ENCODE measurements at regions not wholly inside any gene's neighbourhood (a gene's known extent, or its start where the extent isn't known, plus 50 kb on each side); places are given as distances from the start of the nearest gene placed in this dataset.
A peak's percentile ranks its signal among the peaks of the same experiment; 100 is the strongest.

DNA sequence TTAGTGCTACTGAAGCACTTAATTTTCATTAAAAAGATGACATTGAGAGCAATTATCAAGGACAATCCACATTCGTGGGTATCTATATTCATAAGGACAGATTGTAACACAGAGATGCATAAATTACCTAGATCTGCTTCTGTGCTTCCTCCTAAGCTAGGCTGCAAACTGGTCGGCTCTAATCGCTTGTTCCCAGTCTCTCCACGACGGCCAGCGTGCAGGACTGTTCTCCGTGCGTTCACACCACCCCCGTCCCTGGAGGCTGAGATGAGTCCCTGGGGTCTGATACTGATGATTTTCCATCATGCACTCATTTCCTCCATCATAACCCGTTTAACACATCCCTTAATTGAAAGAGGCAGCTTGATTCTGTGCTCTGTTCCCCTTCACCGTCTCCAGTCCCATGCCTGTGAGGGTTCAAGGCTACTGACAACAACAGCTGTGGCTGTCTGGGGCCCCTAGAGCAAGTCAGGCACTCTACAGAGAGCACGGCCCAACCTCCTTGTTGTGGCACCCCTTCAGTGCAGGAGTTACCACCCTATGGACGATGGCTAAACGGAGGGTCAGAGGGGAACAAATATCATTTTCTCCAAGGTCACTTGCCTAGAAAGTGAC is 469.6 kb downstream of the NPHP4 start:
- no peak for DNase-seq (ENCODE audit: low read depth in 2 of 2)

DNA sequence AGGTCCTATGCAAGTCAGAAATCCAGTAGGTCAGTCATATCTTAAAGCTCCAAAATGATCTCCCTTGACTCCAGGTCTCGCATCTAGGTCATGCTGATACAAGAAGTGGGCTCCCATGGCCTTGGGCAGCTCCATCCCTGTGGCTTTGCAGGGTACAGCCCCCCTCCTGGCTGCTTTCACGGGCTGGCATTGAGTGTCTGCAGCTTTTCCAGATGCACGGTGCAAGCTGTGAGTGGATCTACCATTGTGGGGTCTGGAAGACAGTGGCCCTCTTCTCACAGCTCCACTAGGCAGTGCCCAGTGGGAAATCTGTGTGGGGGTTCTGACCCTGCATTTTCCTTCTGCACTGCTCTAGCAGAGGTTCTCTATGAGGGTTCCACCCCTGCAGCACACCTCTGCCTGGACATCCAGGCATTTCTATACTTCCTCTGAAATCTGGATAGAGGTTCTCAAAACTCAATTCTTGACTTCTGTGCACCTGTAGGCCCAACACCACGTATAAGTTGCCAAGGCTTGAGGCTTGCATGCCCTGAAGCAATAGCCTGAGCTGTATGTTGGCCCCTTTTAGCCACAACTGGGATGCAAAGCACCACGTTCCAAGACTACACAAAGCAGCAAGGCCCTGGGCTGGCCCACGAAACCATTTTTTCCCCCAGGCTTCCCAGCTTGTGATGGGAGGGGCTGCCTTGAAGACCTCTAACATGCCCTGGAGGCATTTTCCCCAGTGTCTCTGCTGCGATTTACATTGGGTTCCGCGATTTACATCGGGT is 472.7 kb downstream of the NPHP4 start:
- no peak for DNase-seq (ENCODE audit: low read depth in 2 of 2)

GRCh38 chr1:5516756-5517155 is 475.5 kb downstream of the NPHP4 start:
- DNase-seq (ENCODE audit: low read depth in 2 of 2) = no peak

DNA sequence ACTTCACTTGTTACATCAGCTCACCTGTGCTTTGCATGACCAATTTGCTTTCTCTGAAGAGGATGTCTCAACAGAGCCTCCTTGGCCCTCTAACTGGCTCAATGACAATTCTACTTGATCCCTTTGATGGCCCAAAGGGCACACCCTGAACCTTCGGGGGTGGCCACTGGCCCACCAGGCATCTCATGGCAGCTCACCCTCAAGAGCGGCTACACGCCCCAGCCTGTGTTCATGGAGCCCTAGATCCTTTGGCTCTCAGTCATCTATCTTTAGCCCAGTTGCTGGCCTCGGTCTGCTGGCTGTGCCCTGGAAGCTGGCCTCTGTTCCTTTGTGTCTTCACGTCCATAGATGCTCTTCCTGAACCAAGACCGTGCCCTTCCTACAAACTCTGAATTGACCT is 476.7 kb downstream of the NPHP4 start:
- DNase-seq (ENCODE audit: low read depth in 2 of 2) = no peak

- no peak for DNase-seq (ENCODE audit: low read depth in 2 of 2)
Measured at GRCh38 chr1:5514527-5515183, 477.6 kb downstream of the NPHP4 start.

DNA sequence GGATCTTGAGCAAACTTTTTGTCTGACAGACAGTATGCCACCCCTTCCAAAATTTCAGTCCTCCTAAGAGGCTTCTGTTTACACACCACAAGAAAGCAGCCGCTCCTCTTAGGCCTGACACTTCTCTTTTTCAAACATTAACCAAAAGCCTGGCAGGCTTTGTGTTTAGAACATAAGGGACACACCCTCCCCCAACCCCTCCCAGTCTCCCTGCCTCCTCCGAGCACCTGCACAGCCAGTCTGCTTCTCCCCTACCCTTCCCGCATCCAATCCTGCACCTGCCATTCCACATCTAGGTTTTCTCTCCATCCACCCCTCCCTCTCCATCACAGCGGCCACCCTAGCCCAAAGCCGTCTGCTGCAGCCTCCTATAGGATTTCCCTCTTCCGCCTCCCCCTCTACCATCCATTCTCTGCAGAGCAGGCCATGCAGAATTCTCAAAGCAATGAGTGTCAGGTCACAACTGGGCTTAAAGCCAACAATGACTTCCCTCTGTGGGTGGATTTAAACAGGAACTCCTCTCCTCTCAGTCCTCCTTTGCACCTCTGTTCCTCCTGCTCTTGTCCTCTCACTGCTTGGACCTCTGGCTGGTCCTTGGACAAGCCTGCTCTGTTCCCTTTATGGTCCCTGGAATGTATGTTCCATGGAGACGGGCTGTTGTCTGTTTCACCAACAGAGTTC is 478.2 kb downstream of the NPHP4 start:
- no peak for DNase-seq (ENCODE audit: low read depth in 2 of 2)

GRCh38 chr1:5513179-5513578 is 479.0 kb downstream of the NPHP4 start:
- no peak for DNase-seq (ENCODE audit: low read depth in 2 of 2)

DNA sequence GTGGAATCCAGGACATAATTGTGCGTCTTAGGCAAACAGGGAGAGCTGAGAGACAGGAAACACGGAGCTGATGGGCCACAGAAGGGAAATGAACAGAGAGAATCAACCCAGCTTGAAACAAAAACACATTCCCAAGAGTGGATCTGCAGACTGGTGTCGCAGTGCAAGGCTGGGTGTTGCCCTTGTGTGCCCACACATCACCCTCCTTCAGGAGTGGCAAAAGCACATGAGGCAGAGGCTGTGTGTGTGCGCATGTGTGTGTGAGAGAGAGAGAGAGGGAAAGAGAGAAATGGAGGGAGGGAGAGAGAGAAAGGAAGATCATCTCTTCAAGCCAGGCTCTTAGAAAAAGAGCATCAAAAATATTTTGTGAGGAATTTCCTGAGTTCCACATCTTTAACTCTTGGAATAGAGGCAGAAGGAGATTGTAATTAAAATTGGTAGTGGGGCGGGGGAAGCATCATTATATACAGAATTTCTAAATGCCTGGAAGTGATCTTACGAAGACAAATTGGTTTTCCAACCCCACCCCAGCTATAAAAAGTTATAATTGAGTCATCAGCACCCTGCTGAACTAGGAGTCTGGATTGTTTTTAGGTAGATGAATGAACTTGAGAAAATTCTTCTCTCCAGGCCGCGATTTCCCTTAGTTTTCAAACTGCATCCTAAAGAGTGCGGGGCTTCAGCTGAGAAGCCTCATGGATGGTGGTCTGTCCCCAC is 480.7 kb downstream of the NPHP4 start:
- DNase-seq (ENCODE audit: low read depth in 2 of 2) = no peak

- peak in 1 of 2 experiments; percentile 2 for DNase-seq (ENCODE audit: low read depth in 2 of 2)
Measured at GRCh38 chr1:5509664-5510452, 482.4 kb downstream of the NPHP4 start.

GRCh38 chr1:5508669-5509330 is 483.4 kb downstream of the NPHP4 start:
- no peak for DNase-seq (ENCODE audit: low read depth in 2 of 2)

GRCh38 chr1:5507340-5507739 is 484.9 kb downstream of the NPHP4 start:
- DNase-seq (ENCODE audit: low read depth in 2 of 2) = no peak

DNA sequence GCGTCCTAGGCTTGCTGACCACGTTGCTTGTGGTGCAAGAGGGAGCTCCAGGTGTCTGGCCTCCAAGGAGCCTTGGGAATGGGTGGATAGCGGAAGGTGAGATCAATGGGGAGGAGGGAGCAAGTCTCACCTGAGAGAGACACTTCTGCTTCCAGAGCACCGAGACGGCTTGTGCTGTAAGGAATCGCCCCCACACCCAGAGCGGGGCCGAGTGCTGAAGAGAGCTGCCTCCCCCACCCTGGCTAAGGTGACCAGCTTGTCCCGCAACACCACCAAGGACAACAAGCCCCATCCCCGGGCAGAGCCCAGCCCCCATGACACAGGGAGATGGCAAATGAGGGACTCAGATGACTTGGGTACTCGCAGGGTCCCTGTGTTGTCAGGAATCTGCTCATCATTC is 485.6 kb downstream of the NPHP4 start:
- no peak for DNase-seq (ENCODE audit: low read depth in 2 of 2)

DNA sequence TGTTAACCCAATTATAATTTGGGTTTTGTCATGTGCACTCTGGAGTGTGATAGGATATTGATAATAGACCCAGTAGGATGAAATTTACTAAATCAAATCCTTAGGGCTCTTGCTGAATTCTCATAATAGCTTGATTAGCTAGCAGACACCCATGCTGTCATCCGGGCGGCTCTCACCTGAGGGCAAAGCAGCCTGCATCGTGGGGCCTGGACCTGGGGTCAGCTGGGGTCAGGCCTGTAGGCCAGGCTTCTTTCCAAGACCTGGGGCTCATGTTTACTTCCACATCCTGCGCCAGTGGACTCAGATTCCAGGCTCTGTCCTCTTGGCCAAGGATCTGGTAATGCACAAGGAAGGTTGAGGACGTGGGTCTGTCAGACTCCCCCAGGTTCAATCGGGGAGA is 486.3 kb downstream of the NPHP4 start:
- no peak for DNase-seq (ENCODE audit: low read depth in 2 of 2)

DNA sequence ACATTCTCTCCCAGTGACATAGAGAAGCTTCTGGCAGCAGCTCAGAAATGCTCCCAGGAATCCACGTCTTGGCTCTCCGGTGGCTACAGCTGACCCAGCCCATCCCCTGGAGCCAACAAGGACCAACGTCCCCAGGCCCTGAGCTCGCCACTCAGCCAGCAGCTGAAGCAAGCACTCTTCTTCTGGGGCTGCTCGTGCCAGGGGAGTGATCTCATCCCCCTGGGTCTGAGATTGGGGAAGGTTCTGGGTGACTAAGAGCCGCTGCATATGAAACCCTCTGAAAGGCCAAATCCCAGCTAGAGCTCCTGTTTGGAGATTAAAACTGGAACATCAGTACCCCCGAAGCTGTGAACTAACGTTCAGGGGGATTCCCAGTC is 487.9 kb downstream of the NPHP4 start:
- DNase-seq (ENCODE audit: low read depth in 2 of 2) = no peak

- no peak for DNase-seq (ENCODE audit: low read depth in 2 of 2)
Measured at GRCh38 chr1:5503556-5504363, 488.5 kb downstream of the NPHP4 start.

DNA sequence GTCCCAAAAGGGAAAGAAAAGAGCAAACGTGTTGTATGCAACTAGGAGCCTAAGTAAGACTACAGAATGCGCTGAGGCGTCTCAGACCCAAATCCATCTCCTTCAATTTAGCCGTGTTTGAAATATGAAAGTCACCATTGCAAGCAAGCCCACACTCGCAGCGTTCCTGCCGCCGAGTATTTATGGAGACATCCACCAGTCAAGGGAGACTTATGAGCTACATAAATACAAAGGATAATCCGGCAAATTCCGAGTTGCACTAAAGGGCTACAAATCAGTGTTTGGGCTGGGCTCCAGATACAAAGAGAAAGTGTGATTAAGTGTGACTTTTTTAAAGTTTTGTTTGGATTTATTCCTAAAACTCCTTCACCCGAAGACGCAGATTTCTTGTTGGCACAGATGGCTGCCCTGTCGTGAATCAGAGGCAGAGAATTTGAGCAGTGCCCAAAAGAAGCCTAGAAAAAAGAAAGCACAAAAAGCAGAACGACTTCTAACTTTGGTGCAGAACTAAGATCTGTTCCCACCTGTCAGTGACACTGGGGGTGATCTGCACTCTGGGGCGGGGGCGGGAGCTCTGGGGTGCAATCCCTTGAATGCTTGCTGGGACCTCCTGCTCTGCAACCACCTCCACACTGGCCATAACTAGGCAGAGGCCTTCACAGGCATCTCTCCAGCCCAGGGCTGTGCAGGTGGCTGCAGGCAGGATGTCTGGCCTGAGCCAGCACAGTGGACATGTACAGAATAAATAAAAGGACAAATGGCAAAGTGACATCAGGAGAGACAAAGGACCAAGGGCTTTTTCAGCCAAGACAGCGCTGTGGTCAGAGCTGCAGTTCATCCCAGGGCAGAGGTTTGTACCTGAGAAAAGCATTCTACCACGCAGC is 489.7 kb downstream of the NPHP4 start:
- DNase-seq (ENCODE audit: low read depth in 2 of 2) = no peak

DNA sequence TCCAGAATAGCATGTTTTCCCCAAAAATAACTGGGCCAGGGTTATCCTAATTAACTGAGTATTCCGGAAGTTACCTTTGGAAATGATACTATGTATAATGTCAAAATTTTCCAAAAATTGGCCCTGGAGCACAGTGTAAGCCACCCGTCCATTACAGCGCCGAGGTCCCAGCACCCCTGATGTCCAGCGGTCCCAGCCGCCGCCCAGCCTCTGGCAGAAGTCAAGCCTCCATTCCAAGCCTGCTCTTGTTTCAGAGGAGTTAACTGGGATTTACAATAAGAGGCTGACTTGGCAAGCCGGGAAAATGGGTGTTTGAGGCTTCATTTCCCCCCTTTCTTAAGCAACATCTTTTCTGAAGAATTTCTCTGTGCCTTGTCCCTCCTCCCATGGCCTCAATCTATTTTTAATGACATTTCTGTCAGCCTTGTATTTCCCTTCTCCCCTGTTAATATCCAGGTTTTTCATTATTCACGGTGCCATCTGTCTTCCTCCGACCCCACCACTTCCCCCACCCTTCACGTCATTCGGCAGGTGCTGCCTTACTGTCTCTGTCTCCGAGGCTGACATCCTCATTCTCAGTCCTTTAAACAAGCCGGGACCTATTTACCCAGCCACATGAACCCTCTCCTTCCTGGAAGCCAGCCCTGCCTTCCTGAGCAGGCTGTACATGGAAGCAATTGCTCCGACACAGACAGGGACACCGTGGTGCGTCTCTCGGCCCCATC is 490.9 kb downstream of the NPHP4 start:
- no peak for DNase-seq (ENCODE audit: low read depth in 2 of 2)

DNA sequence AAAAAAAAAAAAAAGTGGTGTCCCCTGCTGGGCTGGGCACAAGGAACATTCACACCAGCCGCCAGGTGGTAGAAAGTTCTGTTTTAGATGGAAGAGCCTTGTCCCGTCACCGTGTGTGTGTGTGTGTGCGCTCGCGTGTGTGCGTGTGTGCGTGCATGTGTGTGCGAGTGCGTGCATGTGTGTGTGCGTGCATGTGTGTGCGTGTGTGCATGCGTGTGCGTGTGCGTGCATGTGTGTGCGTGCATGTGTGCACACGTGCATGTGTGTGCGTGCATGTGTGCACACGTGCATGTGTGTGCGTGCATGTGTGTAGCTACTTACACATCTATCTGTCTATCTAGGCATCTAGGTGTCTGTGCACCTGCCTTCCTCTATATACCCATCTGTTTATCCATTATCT is 491.7 kb downstream of the NPHP4 start:
- DNase-seq (ENCODE audit: low read depth in 2 of 2) = no peak

Measured in fibroblast of skin of left biceps (primary cell).